GM19452 (cell line): ENCODE measurements at regions not wholly inside any gene's neighbourhood (a gene's known extent, or its start where the extent isn't known, plus 50 kb on each side); places are given as distances from the start of the nearest gene placed in this dataset.
"Not testable (repeated sequence)": the region's sequence is repeated elsewhere in the genome, so short reads cannot be mapped to it uniquely, and the experiment has no call there.

Source experiments
- ATAC-seq: cut with Tn5 transposase; IDR thresholded peaks from one replicate; pipeline ENCODE4 v1.9.1; 2021; ENCODE audit not compliant: unreplicated experiment

- ATAC-seq = no peak
Measured at GRCh38 chr18:78240627-78241252, 738.9 kb upstream of the SALL3 start.

- no peak for ATAC-seq
Measured at GRCh38 chr18:78241535-78242253, 737.9 kb upstream of the SALL3 start.

GRCh38 chr18:78242254-78242643 lies 737.4 kb upstream of the SALL3 start:
- no peak for ATAC-seq

GRCh38 chr18:78242806-78243205 lies 736.8 kb upstream of the SALL3 start:
- ATAC-seq = no peak

GRCh38 chr18:78244779-78245178 lies 734.8 kb upstream of the SALL3 start:
- ATAC-seq = no peak

- ATAC-seq = no peak
Measured at GRCh38 chr18:78245451-78245850, 734.2 kb upstream of the SALL3 start.

- no peak for ATAC-seq
Measured at GRCh38 chr18:78246050-78246449, 733.6 kb upstream of the SALL3 start.

- ATAC-seq = no peak
Measured at GRCh38 chr18:78246588-78246987, 733.0 kb upstream of the SALL3 start.

- no peak for ATAC-seq
Measured at GRCh38 chr18:78247615-78248289, 731.9 kb upstream of the SALL3 start.

- ATAC-seq = no peak
Measured at GRCh38 chr18:78255013-78255412, 724.6 kb upstream of the SALL3 start.

- ATAC-seq = no peak
Measured at GRCh38 chr18:78268226-78268988, 711.2 kb upstream of the SALL3 start.

- ATAC-seq = no peak
Measured at GRCh38 chr18:78271790-78272189, 707.8 kb upstream of the SALL3 start.

GRCh38 chr18:78273876-78274275 lies 705.7 kb upstream of the SALL3 start:
- no peak for ATAC-seq

GRCh38 chr18:78283425-78283824 lies 696.2 kb upstream of the SALL3 start:
- ATAC-seq = not testable (repeated sequence)

GRCh38 chr18:78292618-78293380 lies 686.8 kb upstream of the SALL3 start:
- no peak for ATAC-seq

GRCh38 chr18:78293540-78293939 lies 686.1 kb upstream of the SALL3 start:
- no peak for ATAC-seq

- ATAC-seq = no peak
Measured at GRCh38 chr18:78293940-78294541, 685.6 kb upstream of the SALL3 start.

GRCh38 chr18:78295262-78295661 lies 684.4 kb upstream of the SALL3 start:
- ATAC-seq = no peak

GRCh38 chr18:78296166-78296565 lies 683.5 kb upstream of the SALL3 start:
- no peak for ATAC-seq

GRCh38 chr18:78297048-78297447 lies 682.6 kb upstream of the SALL3 start:
- no peak for ATAC-seq
